Esophagus squamous epithelium (tissue), 5 donors: ENCODE measurements at regions not wholly inside any gene's neighbourhood (a gene's known extent, or its start where the extent isn't known, plus 50 kb on each side); places are given as distances from the start of the nearest gene placed in this dataset.

ENCODE experiments used
- DNase-seq: peaks from one replicate; lab custom pipeline; 2025; lab: John Stamatoyannopoulos, UW
- H3K27ac ChIP-seq, 4 donors: fragments of 200-600 bp; sonication (generic); one replicate each; pipeline ENCODE4 v1.5.1; 2016 to 2019; ENCODE audit warnings: mild to moderate bottlenecking in 1 of 4
- H3K27me3 ChIP-seq, 4 donors: fragments of 200-600 bp; sonication (generic); 1 replicate in 3 of 4; 2 replicates in 1 of 4; pipeline versions ENCODE4 v1.5.1 to v1.6.0; 2017 to 2021; ENCODE audit warnings: antibody characterized with exemption in 1 of 4
- H3K36me3 ChIP-seq, 3 donors: fragments of 200-600 bp; sonication (generic); one replicate each; pipeline ENCODE4 v1.5.1; 2016 to 2019
- H3K4me1 ChIP-seq, 3 donors: fragments of 200-600 bp; sonication (generic); one replicate each; pipeline ENCODE4 v1.5.1; 2017 to 2019
- H3K4me3 ChIP-seq, 4 donors: fragments of 200-600 bp; sonication (generic); 1 replicate in 3 of 4; 2 replicates in 1 of 4; pipeline ENCODE4 v1.5.1; 2016 to 2019; ENCODE audit warnings: mild to moderate bottlenecking in 2 of 4, moderate library complexity in 1 of 4
- H3K9me3 ChIP-seq, 3 donors: fragments of 200-600 bp; sonication (generic); one replicate each; pipeline ENCODE4 v1.5.1; 2016 to 2019
- CTCF ChIP-seq, 6 experiments: fragments of 450-650 bp in 4 of 6; fragments of 200-600 bp in 2 of 6; sonication (generic) in 2 of 6; IDR thresholded peaks; one replicate each; pipeline ENCODE4 v1.5.1; 2016 to 2019; ENCODE audit warnings: antibody characterized with exemption in 6 of 6, mild to moderate bottlenecking in 4 of 6, moderate library complexity in 4 of 6
- POLR2A ChIP-seq, 4 donors: fragments of 450-650 bp; IDR thresholded peaks; one replicate each; pipeline ENCODE4 v1.6.1; 2017; ENCODE audit warnings: antibody characterized with exemption in 4 of 4, mild to moderate bottlenecking in 4 of 4, moderate library complexity in 3 of 4
- WGBS, 2 donors: methylation state at CpG; one replicate each; pipeline ENCODE4 v1.1.5; 2018; 5-methylcytosine and 5-hydroxymethylcytosine counted together
- intact Hi-C: fragments of 100-400 bp; cut with DNase I; formaldehyde crosslinking; loops from one replicate; pipeline ENCODE4 v1.15.0; 2022
- donor health status: DM: yes; HTN: yes; CAD: no.

- H3K4me1 ChIP-seq, result peaks cover 0 to 21% (median 0%) of the 10 kb centered on the region in 3 donors
- H3K36me3 ChIP-seq, result no peaks in the 10 kb centered on the region
- DNase-seq, result no peak
- no peak overlapping the region for H3K27ac ChIP-seq
- no peaks in the 10 kb centered on the region for H3K9me3 ChIP-seq
- H3K27me3 ChIP-seq, result no peaks in the 10 kb centered on the region
- intact Hi-C loops, result no loop called here
- H3K4me3 ChIP-seq, result no peak overlapping the region
- 85 to 86% methylated on average over 2 of the region's 2 CpGs for WGBS, 2 donors
- TF ChIP-seq POLR2A (IDR thresholded peaks at IDR 0.05) (no peak), CTCF (IDR thresholded peaks at IDR 0.05) (no peak)
These were observed 208.5 kb upstream of the ROPN1 start for GRCh38 chr3:124200407-124200806.

DNA sequence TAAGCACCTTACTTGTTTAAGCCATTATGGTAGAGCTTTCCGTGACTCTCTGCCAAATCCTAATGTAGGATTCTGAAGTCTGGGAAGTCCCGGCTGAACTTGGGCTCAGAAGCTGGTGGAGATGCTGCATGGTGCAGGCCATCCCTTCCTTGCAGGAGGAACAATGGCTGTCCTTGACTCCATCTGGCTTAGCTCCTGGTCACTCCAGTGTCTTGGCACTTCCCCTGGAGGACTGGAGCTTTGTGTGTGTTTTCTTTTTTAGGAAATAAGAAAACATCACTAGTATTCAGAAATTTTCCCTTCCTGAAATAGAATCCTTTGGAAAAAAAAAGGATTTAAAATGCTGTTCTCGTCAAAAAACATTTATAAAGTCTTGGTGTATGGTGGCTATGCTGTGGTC, 209.3 kb upstream of the ROPN1 start:
- Histone ChIP-seq H3K36me3 (no peaks in the 10 kb centered on the region), H3K9me3 (no peaks in the 10 kb centered on the region), H3K27ac (no peak overlapping the region), H3K4me1 (peaks cover 0 to 21% (median 0%) of the 10 kb centered on the region in 3 donors), H3K27me3 (no peaks in the 10 kb centered on the region), H3K4me3 (no peak overlapping the region)
- 74 to 90% methylated on average over 2 to 3 of the region's 3 CpGs for WGBS, 2 donors
- no peak for DNase-seq
- intact Hi-C loops, result no loop called here
- TF ChIP-seq CTCF (IDR thresholded peaks at IDR 0.05), result no peak
- no peak for TF ChIP-seq POLR2A (IDR thresholded peaks at IDR 0.05)

- no peaks in the 10 kb centered on the region for H3K27me3 ChIP-seq
- no peaks in the 10 kb centered on the region for H3K36me3 ChIP-seq
- WGBS, 2 donors, result 57 to 88% methylated on average over 1 to 2 of the region's 2 CpGs
- no peak for TF ChIP-seq POLR2A (IDR thresholded peaks at IDR 0.05)
- TF ChIP-seq CTCF (IDR thresholded peaks at IDR 0.05), result no peak
- no peaks in the 10 kb centered on the region for H3K9me3 ChIP-seq
- intact Hi-C loops, result no loop called here
- no peak for DNase-seq
- no peak overlapping the region for H3K27ac ChIP-seq
- peaks cover 0 to 21% (median 0%) of the 10 kb centered on the region in 3 donors for H3K4me1 ChIP-seq
- H3K4me3 ChIP-seq, result no peak overlapping the region
These were observed 209.9 kb upstream of the ROPN1 start for GRCh38 chr3:124201786-124202185.

DNA sequence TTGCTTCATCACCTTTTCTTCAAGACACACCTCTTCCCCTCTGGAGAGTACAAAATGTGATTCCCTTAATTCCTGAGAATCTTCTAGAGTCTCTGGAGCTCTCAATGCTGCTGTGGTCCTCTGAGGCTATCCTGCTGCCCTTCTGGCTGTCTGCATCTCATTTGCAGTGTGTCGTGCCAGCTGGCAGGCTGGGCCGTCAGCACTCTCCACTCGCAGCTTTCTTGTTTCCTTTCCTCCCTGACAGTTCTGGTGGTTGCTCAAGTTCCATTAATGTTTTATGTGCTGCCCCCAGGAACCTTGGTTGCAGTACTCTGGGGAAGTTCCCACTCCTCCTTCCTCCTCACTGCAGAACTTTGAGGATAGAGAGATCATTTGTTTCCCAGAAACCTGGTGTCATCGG, 210.8 kb upstream of the ROPN1 start:
- no peaks in the 10 kb centered on the region for H3K9me3 ChIP-seq
- 48 to 69% methylated on average over 4 of the region's 4 CpGs for WGBS, 2 donors
- peaks cover 0 to 21% (median 0%) of the 10 kb centered on the region in 3 donors for H3K4me1 ChIP-seq
- intact Hi-C loops, result no loop called here
- H3K27ac ChIP-seq, result no peak overlapping the region
- no peaks in the 10 kb centered on the region for H3K36me3 ChIP-seq
- TF ChIP-seq CTCF (IDR thresholded peaks at IDR 0.05) (no peak), POLR2A (IDR thresholded peaks at IDR 0.05) (no peak)
- no peaks in the 10 kb centered on the region for H3K27me3 ChIP-seq
- H3K4me3 ChIP-seq, result no peak overlapping the region
- DNase-seq, result no peak

DNA sequence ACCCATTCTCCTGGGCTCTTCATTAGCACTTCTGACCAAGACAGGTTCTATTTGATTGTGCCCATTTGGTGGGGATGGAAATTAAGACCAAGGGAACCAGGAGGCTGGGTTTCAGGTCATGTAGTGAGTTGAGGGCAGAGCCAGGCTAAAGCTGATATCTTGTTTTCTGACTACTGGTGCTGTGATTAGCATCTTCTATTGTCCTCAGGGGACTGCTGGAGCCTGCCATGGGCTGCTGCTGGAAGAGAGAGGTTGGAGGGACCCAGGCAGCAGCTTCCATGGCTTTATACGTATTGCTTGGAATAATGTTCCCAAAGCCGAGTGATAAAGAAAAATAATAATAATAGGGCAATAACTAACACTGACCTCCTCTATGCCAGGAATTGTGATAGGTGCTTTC, 211.4 kb upstream of the ROPN1 start:
- Histone ChIP-seq H3K9me3 (no peaks in the 10 kb centered on the region), H3K4me1 (peaks cover 0 to 21% (median 0%) of the 10 kb centered on the region in 3 donors), H3K36me3 (no peaks in the 10 kb centered on the region), H3K27ac (no peak overlapping the region), H3K27me3 (no peaks in the 10 kb centered on the region), H3K4me3 (no peak overlapping the region)
- intact Hi-C loops, result no loop called here
- TF ChIP-seq CTCF (IDR thresholded peaks at IDR 0.05) (no peak), POLR2A (IDR thresholded peaks at IDR 0.05) (no peak)
- WGBS, 2 donors, result 83 to 84% methylated on average over 1 to 2 of the region's 2 CpGs
- DNase-seq, result no peak
